Activated naive CD8-positive, alpha-beta T cell treated with anti-CD3 and anti-CD28 coated beads, Interleukin-2, amount 50 U/mL, for 24 hours (primary cell): ENCODE measurements at regions not wholly inside any gene's neighbourhood (a gene's known extent, or its start where the extent isn't known, plus 50 kb on each side); places are given as distances from the start of the nearest gene placed in this dataset.

Experiments used
- ATAC-seq: fragments of 150-1000 bp; cut with Tn5 transposase; one replicate; pipeline ENCODE4 v1.10.0; 2021
- DNase-seq: peaks from one replicate; pipeline ENCODE4 v3.0.0; 2021
- H3K27ac Mint-ChIP-seq: one replicate; pipeline ENCODE4 v1.8.0; 2021; ENCODE audit warnings: mild to moderate bottlenecking, mixed read lengths
- H3K27me3 Mint-ChIP-seq: one replicate; pipeline ENCODE4 v1.8.0; 2021; ENCODE audit warnings: mixed read lengths
- H3K36me3 Mint-ChIP-seq: one replicate; pipeline ENCODE4 v1.8.0; 2021; ENCODE audit warnings: low read depth, mixed read lengths
- H3K4me1 Mint-ChIP-seq: one replicate; pipeline ENCODE4 v1.8.0; 2021; ENCODE audit warnings: mixed read lengths
- H3K4me3 Mint-ChIP-seq: one replicate; pipeline ENCODE4 v1.8.0; 2021; ENCODE audit warnings: mild to moderate bottlenecking, moderate library complexity, mixed read lengths
- H3K9me3 Mint-ChIP-seq: one replicate; pipeline ENCODE4 v1.8.0; 2021; ENCODE audit warnings: mixed read lengths

GRCh38 chr12:46131732-46132469 lies 136.9 kb downstream of the SLC38A1 start:
- Mint-ChIP-seq H3K4me1 (no peaks in the 10 kb centered on the region), H3K36me3 (no peaks in the 10 kb centered on the region), H3K9me3 (no peaks in the 10 kb centered on the region), H3K27me3 (peaks cover 5% of the 10 kb centered on the region), H3K27ac (no peak overlapping the region), H3K4me3 (no peak overlapping the region)
- DNase-seq (no peak), ATAC-seq (no peak)

GRCh38 chr12:46127656-46128055 lies 137.3 kb upstream of the SCAF11 start:
- Mint-ChIP-seq H3K9me3 (no peaks in the 10 kb centered on the region), H3K27me3 (peaks cover 5% of the 10 kb centered on the region), H3K4me3 (no peak overlapping the region), H3K4me1 (peaks cover 5% of the 10 kb centered on the region), H3K36me3 (no peaks in the 10 kb centered on the region), H3K27ac (no peak overlapping the region)
- ATAC-seq (no peak), DNase-seq (no peak)

- no peaks in the 10 kb centered on the region for H3K36me3 Mint-ChIP-seq
- peaks cover 8% of the 10 kb centered on the region for H3K27me3 Mint-ChIP-seq
- no peaks in the 10 kb centered on the region for H3K9me3 Mint-ChIP-seq
- H3K27ac Mint-ChIP-seq = no peak overlapping the region
- DNase-seq (no peak), ATAC-seq (no peak)
- no peak overlapping the region for H3K4me3 Mint-ChIP-seq
- H3K4me1 Mint-ChIP-seq = peaks cover 5% of the 10 kb centered on the region
Observed at GRCh38 chr12:46126050-46126727, 135.8 kb upstream of the SCAF11 start.

GRCh38 chr12:46124848-46125619 lies 134.7 kb upstream of the SCAF11 start:
- no peak overlapping the region for H3K27ac Mint-ChIP-seq
- DNase-seq (peak; percentile 36), ATAC-seq (peak; percentile 73)
- H3K27me3 Mint-ChIP-seq = peaks cover 8% of the 10 kb centered on the region
- H3K36me3 Mint-ChIP-seq = no peaks in the 10 kb centered on the region
- peak overlapping the region; percentile 12 for H3K4me3 Mint-ChIP-seq
- peaks cover 5% of the 10 kb centered on the region for H3K4me1 Mint-ChIP-seq
- no peaks in the 10 kb centered on the region for H3K9me3 Mint-ChIP-seq

GRCh38 chr12:46124132-46124847 lies 133.9 kb upstream of the SCAF11 start:
- peaks cover 10% of the 10 kb centered on the region for H3K27me3 Mint-ChIP-seq
- H3K4me1 Mint-ChIP-seq = peaks cover 5% of the 10 kb centered on the region
- no peak overlapping the region for H3K4me3 Mint-ChIP-seq
- ATAC-seq (no peak), DNase-seq (no peak)
- no peaks in the 10 kb centered on the region for H3K9me3 Mint-ChIP-seq
- H3K27ac Mint-ChIP-seq = no peak overlapping the region
- no peaks in the 10 kb centered on the region for H3K36me3 Mint-ChIP-seq

GRCh38 chr12:46112364-46112763 lies 122.0 kb upstream of the SCAF11 start:
- Mint-ChIP-seq H3K27ac (no peak overlapping the region), H3K9me3 (peaks cover 8% of the 10 kb centered on the region), H3K4me3 (no peak overlapping the region), H3K27me3 (peaks cover 8% of the 10 kb centered on the region), H3K36me3 (peaks cover 2% of the 10 kb centered on the region), H3K4me1 (peaks cover 7% of the 10 kb centered on the region)
- ATAC-seq (no peak), DNase-seq (no peak)

GRCh38 chr12:46111715-46112114 lies 121.3 kb upstream of the SCAF11 start:
- Mint-ChIP-seq H3K27me3 (peaks cover 8% of the 10 kb centered on the region), H3K4me3 (no peak overlapping the region), H3K36me3 (peaks cover 2% of the 10 kb centered on the region), H3K4me1 (peaks cover 7% of the 10 kb centered on the region), H3K9me3 (peaks cover 8% of the 10 kb centered on the region), H3K27ac (no peak overlapping the region)
- no peak for DNase-seq
- ATAC-seq = no peak

GRCh38 chr12:46110928-46111699 lies 120.7 kb upstream of the SCAF11 start:
- H3K27ac Mint-ChIP-seq = no peak overlapping the region
- peaks cover 8% of the 10 kb centered on the region for H3K9me3 Mint-ChIP-seq
- no peak for ATAC-seq
- H3K4me3 Mint-ChIP-seq = no peak overlapping the region
- DNase-seq = no peak
- peaks cover 8% of the 10 kb centered on the region for H3K27me3 Mint-ChIP-seq
- peaks cover 7% of the 10 kb centered on the region for H3K4me1 Mint-ChIP-seq
- peaks cover 2% of the 10 kb centered on the region for H3K36me3 Mint-ChIP-seq

- no peak overlapping the region for H3K27ac Mint-ChIP-seq
- ATAC-seq = no peak
Observed at GRCh38 chr12:46110223-46110611, 119.8 kb upstream of the SCAF11 start.

GRCh38 chr12:46109343-46110222 lies 119.2 kb upstream of the SCAF11 start:
- ATAC-seq (no peak), DNase-seq (no peak)
- H3K27me3 Mint-ChIP-seq = peaks cover 9% of the 10 kb centered on the region
- H3K36me3 Mint-ChIP-seq = peaks cover 2% of the 10 kb centered on the region
- no peak overlapping the region for H3K4me3 Mint-ChIP-seq
- H3K27ac Mint-ChIP-seq = no peak overlapping the region
- peaks cover 7% of the 10 kb centered on the region for H3K4me1 Mint-ChIP-seq
- H3K9me3 Mint-ChIP-seq = peaks cover 8% of the 10 kb centered on the region

More at GRCh38 chr12:46110223-46110611, 119.8 kb upstream of the SCAF11 start:
- Mint-ChIP-seq H3K9me3 (peaks cover 8% of the 10 kb centered on the region), H3K4me1 (peaks cover 7% of the 10 kb centered on the region), H3K27me3 (peaks cover 8% of the 10 kb centered on the region), H3K4me3 (no peak overlapping the region), H3K36me3 (peaks cover 2% of the 10 kb centered on the region)
- no peak for DNase-seq

GRCh38 chr12:46108721-46109120 lies 118.3 kb upstream of the SCAF11 start:
- peaks cover 7% of the 10 kb centered on the region for H3K4me1 Mint-ChIP-seq
- ATAC-seq (no peak), DNase-seq (no peak)
- no peak overlapping the region for H3K4me3 Mint-ChIP-seq
- no peak overlapping the region for H3K27ac Mint-ChIP-seq
- H3K36me3 Mint-ChIP-seq = peaks cover 2% of the 10 kb centered on the region
- H3K9me3 Mint-ChIP-seq = peaks cover 8% of the 10 kb centered on the region
- H3K27me3 Mint-ChIP-seq = peaks cover 6% of the 10 kb centered on the region

- H3K36me3 Mint-ChIP-seq = peaks cover 2% of the 10 kb centered on the region
- no peak for ATAC-seq
- H3K27ac Mint-ChIP-seq = no peak overlapping the region
- no peak overlapping the region for H3K4me3 Mint-ChIP-seq
- peaks cover 3% of the 10 kb centered on the region for H3K27me3 Mint-ChIP-seq
- no peak for DNase-seq
- peaks cover 4% of the 10 kb centered on the region for H3K9me3 Mint-ChIP-seq
- H3K4me1 Mint-ChIP-seq = peaks cover 7% of the 10 kb centered on the region
Observed at GRCh38 chr12:46107591-46107990, 117.2 kb upstream of the SCAF11 start.

- H3K27ac Mint-ChIP-seq = no peak overlapping the region
- no peaks in the 10 kb centered on the region for H3K9me3 Mint-ChIP-seq
- no peaks in the 10 kb centered on the region for H3K36me3 Mint-ChIP-seq
- H3K27me3 Mint-ChIP-seq = peaks cover 3% of the 10 kb centered on the region
- DNase-seq (no peak), ATAC-seq (no peak)
- H3K4me3 Mint-ChIP-seq = no peak overlapping the region
- H3K4me1 Mint-ChIP-seq = peaks cover 7% of the 10 kb centered on the region
Observed at GRCh38 chr12:46105735-46106134, 115.4 kb upstream of the SCAF11 start.
